ENCODE measurements at regions not wholly inside any gene's neighbourhood (a gene's known extent, or its start where the extent isn't known, plus 50 kb on each side); places are given as distances from the start of the nearest gene placed in this dataset.

GRCh38 chrX:45261005-45261404 is 60.3 kb upstream of the DIPK2B start:
- no peaks in the 10 kb centered on the region for H3K27me3 Mint-ChIP-seq
- CTCF ChIA-PET: no interaction called here
- no peaks in the 10 kb centered on the region for H3K9me3 Mint-ChIP-seq
- H3K4me3 Mint-ChIP-seq: no peak overlapping the region
- no peak for DNase-seq
- no peaks in the 10 kb centered on the region for H3K4me1 Mint-ChIP-seq
- H3K36me3 Mint-ChIP-seq: no peaks in the 10 kb centered on the region
- H3K27ac Mint-ChIP-seq: no peak overlapping the region

- no peak overlapping the region for H3K27ac Mint-ChIP-seq
- H3K27me3 Mint-ChIP-seq: no peaks in the 10 kb centered on the region
- CTCF ChIA-PET: no interaction called here
- no peaks in the 10 kb centered on the region for H3K36me3 Mint-ChIP-seq
- DNase-seq: no peak
- no peaks in the 10 kb centered on the region for H3K9me3 Mint-ChIP-seq
- H3K4me1 Mint-ChIP-seq: no peaks in the 10 kb centered on the region
- H3K4me3 Mint-ChIP-seq: no peak overlapping the region
Measured at GRCh38 chrX:45258731-45259402, 58.2 kb upstream of the DIPK2B start.

Measured in activated naive CD4-positive, alpha-beta T cell treated with anti-CD3 and anti-CD28 coated beads, Interleukin-2, amount 10 ng/mL, durations not matched to agents 7 days and 5 days (primary cell).